ENCODE measurements at regions not wholly inside any gene's neighbourhood (a gene's known extent, or its start where the extent isn't known, plus 50 kb on each side); places are given as distances from the start of the nearest gene placed in this dataset.

- TF ChIP-seq EZH2 (IDR thresholded peaks at IDR 0.05; ENCODE audit: borderline replicate concordance, low read depth, low read length, severe bottlenecking) (no peak), CTCF (IDR thresholded peaks at IDR 0.05; ENCODE audit: extremely low read depth in 1 of 2, insufficient read depth in 1 of 2, low read depth in 1 of 2, low read length in 2 of 2) (no peak), POLR2AphosphoS5 (IDR thresholded peaks at IDR 0.05; ENCODE audit: insufficient read depth, low read depth, low read length) (no peak), MYC (IDR thresholded peaks at IDR 0.05; ENCODE audit: low read depth, low read length) (no peak)
Observed at GRCh38 chr6:66128243-66128642, 421.2 kb upstream of the EYS start.

Data from endothelial cell of umbilical vein (primary cell).